ENCODE measurements at regions not wholly inside any gene's neighbourhood (a gene's known extent, or its start where the extent isn't known, plus 50 kb on each side); places are given as distances from the start of the nearest gene placed in this dataset.

GRCh38 chr7:135833642-135834041 lies 85.0 kb upstream of the FAM180A start:
- DNase-seq: no peak
- in situ Hi-C loops (cut with MboI; ENCODE audit: low pct_unique_long_range_greater_than_20kb, low sequenced_read_pairs): no loop called here

GRCh38 chr7:135831455-135832195 lies 83.0 kb upstream of the FAM180A start:
- DNase-seq: peak; percentile 25
- in situ Hi-C loops (cut with MboI; ENCODE audit: low pct_unique_long_range_greater_than_20kb, low sequenced_read_pairs): no loop called here

- in situ Hi-C loops (cut with MboI; ENCODE audit: low pct_unique_long_range_greater_than_20kb, low sequenced_read_pairs): no loop called here
- DNase-seq: no peak
Measured at GRCh38 chr7:135828604-135829003, 80.0 kb upstream of the FAM180A start.

- in situ Hi-C loops (cut with MboI; ENCODE audit: low pct_unique_long_range_greater_than_20kb, low sequenced_read_pairs): no loop called here
- no peak for DNase-seq
Measured at GRCh38 chr7:135827391-135827790, 78.8 kb upstream of the FAM180A start.

- DNase-seq: peak; percentile 9
- in situ Hi-C loops (cut with MboI; ENCODE audit: low pct_unique_long_range_greater_than_20kb, low sequenced_read_pairs): no loop called here
Measured at GRCh38 chr7:135825406-135825805, 76.8 kb upstream of the FAM180A start.

GRCh38 chr7:135822376-135822775 lies 73.8 kb upstream of the FAM180A start:
- in situ Hi-C loops (cut with MboI; ENCODE audit: low pct_unique_long_range_greater_than_20kb, low sequenced_read_pairs): loop anchor here (25.0 kb wide), 1 partner anchor 190 kb away; no protein-coding TSS in a partner anchor
- DNase-seq: no peak

- DNase-seq: no peak
- in situ Hi-C loops (cut with MboI; ENCODE audit: low pct_unique_long_range_greater_than_20kb, low sequenced_read_pairs): loop anchor here (25.0 kb wide), 1 partner anchor 195 kb away; no protein-coding TSS in a partner anchor
Measured at GRCh38 chr7:135817583-135817982, 69.0 kb upstream of the FAM180A start.

- no peak for DNase-seq
Measured at GRCh38 chr7:135815033-135815432, 66.4 kb upstream of the FAM180A start.

GRCh38 chr7:135812148-135812547 lies 63.5 kb upstream of the FAM180A start:
- in situ Hi-C loops (cut with MboI; ENCODE audit: low pct_unique_long_range_greater_than_20kb, low sequenced_read_pairs): loop anchor here (25.0 kb wide), 1 partner anchor 200 kb away; no protein-coding TSS in a partner anchor
- DNase-seq: no peak

More at GRCh38 chr7:135815033-135815432, 66.4 kb upstream of the FAM180A start:
- in situ Hi-C loops (cut with MboI; ENCODE audit: low pct_unique_long_range_greater_than_20kb, low sequenced_read_pairs): loop anchor here (25.0 kb wide), 1 partner anchor 197 kb away; no protein-coding TSS in a partner anchor

GRCh38 chr7:135811506-135811905 lies 62.9 kb upstream of the FAM180A start:
- in situ Hi-C loops (cut with MboI; ENCODE audit: low pct_unique_long_range_greater_than_20kb, low sequenced_read_pairs): loop anchor here (25.0 kb wide), 1 partner anchor 201 kb away; no protein-coding TSS in a partner anchor
- no peak for DNase-seq

- no peak for DNase-seq
- in situ Hi-C loops (cut with MboI; ENCODE audit: low pct_unique_long_range_greater_than_20kb, low sequenced_read_pairs): loop anchor here (25.0 kb wide), 1 partner anchor 204 kb away; no protein-coding TSS in a partner anchor
Measured at GRCh38 chr7:135808206-135808605, 59.6 kb upstream of the FAM180A start.

- DNase-seq: no peak
- in situ Hi-C loops (cut with MboI; ENCODE audit: low pct_unique_long_range_greater_than_20kb, low sequenced_read_pairs): loop anchor here (25.0 kb wide), 1 partner anchor 209 kb away; no protein-coding TSS in a partner anchor
Measured at GRCh38 chr7:135803143-135803542, 54.5 kb upstream of the FAM180A start.

GRCh38 chr7:135802697-135803096 lies 54.1 kb upstream of the FAM180A start:
- DNase-seq: no peak
- in situ Hi-C loops (cut with MboI; ENCODE audit: low pct_unique_long_range_greater_than_20kb, low sequenced_read_pairs): loop anchor here (25.0 kb wide), 1 partner anchor 210 kb away; no protein-coding TSS in a partner anchor

GRCh38 chr7:135801877-135802276 lies 53.3 kb upstream of the FAM180A start:
- DNase-seq: no peak
- in situ Hi-C loops (cut with MboI; ENCODE audit: low pct_unique_long_range_greater_than_20kb, low sequenced_read_pairs): loop anchor here (25.0 kb wide), 1 partner anchor 210 kb away; no protein-coding TSS in a partner anchor

- peak; percentile 75 for DNase-seq
- in situ Hi-C loops (cut with MboI; ENCODE audit: low pct_unique_long_range_greater_than_20kb, low sequenced_read_pairs): loop anchor here (25.0 kb wide), 1 partner anchor 211 kb away; no protein-coding TSS in a partner anchor
Measured at GRCh38 chr7:135801045-135801693, 52.6 kb upstream of the FAM180A start.

GRCh38 chr7:135800560-135800959 lies 51.9 kb upstream of the FAM180A start:
- in situ Hi-C loops (cut with MboI; ENCODE audit: low pct_unique_long_range_greater_than_20kb, low sequenced_read_pairs): loop anchor here (25.0 kb wide), 1 partner anchor 212 kb away; no protein-coding TSS in a partner anchor

GRCh38 chr7:135799881-135800280 lies 51.3 kb upstream of the FAM180A start:
- DNase-seq: peak; percentile 20
- in situ Hi-C loops (cut with MboI; ENCODE audit: low pct_unique_long_range_greater_than_20kb, low sequenced_read_pairs): loop anchor here (25.0 kb wide), 1 partner anchor 212 kb away; no protein-coding TSS in a partner anchor

More at GRCh38 chr7:135800560-135800959, 51.9 kb upstream of the FAM180A start:
- no peak for DNase-seq
